HG03571 (cell line): ENCODE measurements at regions not wholly inside any gene's neighbourhood (a gene's known extent, or its start where the extent isn't known, plus 50 kb on each side); places are given as distances from the start of the nearest gene placed in this dataset.
"Not testable (repeated sequence)": the region's sequence is repeated elsewhere in the genome, so short reads cannot be mapped to it uniquely, and the experiment has no call there.

ENCODE experiments used
- ATAC-seq: cut with Tn5 transposase; IDR thresholded peaks from one replicate; pipeline ENCODE4 v1.9.1; 2021; ENCODE audit not compliant: unreplicated experiment

DNA sequence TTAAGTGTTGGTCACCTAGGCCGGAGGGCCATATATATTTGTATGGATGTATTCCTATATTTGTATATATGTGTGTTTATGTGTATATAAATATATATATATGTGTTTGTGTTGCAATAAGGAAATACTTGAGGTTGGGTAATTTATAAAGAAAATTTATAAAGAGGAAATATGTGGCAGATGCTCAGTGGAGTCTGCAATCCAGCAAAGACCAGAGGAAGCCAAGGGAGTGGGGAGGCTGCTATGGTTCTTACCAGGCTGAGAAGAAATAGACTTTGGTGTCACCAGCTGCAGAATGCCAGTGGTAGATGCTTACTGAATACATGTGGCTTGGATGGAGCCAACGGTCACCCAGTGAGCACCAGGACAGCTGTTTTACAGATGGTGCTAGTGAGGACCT is 97.4 kb upstream of the ELOVL5 start:
- ATAC-seq, result no peak

DNA sequence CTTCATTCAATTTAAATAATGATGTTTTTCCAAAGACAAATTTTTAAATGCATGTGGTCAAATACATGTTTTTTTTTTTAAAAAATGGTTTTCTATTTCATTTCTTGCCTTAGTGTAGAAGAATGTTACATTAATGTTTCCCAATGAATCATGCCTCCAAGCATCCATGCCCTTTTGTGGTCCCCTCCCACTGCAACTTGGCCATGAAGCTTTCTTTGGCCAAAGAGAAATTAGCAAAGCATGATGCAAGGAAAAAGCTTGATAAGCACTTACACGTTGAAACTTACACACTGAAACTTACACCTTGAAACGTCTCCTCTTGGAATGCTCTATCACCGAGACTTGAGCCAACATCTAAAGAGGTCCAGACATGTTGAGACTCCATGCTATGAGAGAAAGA is 93.0 kb upstream of the ELOVL5 start:
- ATAC-seq, result no peak

DNA sequence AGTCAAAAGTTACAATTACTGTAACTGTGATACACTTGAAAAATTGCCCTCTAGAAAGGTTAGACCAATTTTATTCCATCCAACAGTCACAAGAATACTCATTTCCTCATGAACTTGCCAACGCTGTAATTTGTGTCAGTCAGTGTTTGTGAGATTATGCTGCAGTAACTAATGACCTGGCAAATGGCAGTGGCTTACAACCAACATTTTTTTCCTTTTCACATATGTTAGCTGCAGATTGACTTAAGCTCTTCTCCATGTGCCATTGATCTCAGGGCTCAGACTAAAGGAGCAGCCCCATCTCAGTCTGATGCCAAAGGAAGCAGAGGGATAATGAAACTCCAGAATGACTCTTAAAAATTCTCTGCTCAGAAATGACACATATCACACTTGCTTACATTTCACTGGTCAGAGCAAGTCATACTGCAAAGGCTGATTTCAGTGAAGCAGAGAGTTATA is 92.3 kb upstream of the ELOVL5 start:
- ATAC-seq, result no peak

DNA sequence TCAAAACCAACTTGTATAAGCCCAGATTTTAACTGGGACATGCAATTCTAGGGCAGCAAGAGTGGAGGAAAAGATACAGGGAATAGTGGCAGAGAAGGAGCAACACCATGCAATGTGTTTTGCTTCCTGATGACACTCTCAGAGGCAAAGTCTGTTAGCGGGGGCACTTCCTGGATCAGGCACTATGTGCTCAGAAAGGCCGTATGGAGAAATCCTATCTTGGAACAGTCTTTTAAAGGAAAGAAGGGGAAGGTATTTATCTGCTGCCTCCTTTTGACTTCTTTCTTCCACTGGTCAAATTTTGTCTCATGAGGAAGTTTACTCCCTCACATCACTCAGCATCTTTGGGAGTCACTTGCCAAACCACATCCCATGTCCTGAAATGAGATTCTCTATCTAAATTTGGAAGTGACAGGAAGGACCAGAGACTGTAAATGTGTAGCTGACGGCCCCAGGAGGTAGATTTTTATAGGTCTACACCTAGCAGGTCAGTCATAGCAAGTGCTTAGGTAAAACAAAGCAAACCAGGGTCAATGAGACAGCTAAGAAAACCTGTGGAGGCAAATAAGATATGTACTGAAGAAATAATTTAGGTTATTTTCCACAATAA is 91.7 kb upstream of the ELOVL5 start:
- no peak for ATAC-seq

DNA sequence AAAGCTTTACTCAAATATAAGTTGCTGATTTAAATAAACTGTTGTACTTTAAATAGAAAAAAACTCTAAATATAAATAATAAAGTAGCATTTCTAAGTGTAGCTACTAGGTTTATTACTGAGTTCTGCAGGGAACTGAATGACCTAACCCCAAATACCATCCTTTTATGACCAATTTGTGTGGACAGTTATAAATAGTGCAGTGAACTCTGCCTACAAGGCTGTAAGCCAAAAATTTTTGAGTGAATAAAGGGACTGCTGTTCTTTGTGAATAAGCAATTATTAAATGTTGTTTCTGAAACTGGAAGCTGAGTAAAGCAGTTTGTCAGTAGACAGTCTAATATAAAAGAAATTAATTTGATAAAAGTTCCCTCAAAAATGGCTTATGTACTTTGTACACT is 90.8 kb upstream of the ELOVL5 start:
- ATAC-seq, result no peak

DNA sequence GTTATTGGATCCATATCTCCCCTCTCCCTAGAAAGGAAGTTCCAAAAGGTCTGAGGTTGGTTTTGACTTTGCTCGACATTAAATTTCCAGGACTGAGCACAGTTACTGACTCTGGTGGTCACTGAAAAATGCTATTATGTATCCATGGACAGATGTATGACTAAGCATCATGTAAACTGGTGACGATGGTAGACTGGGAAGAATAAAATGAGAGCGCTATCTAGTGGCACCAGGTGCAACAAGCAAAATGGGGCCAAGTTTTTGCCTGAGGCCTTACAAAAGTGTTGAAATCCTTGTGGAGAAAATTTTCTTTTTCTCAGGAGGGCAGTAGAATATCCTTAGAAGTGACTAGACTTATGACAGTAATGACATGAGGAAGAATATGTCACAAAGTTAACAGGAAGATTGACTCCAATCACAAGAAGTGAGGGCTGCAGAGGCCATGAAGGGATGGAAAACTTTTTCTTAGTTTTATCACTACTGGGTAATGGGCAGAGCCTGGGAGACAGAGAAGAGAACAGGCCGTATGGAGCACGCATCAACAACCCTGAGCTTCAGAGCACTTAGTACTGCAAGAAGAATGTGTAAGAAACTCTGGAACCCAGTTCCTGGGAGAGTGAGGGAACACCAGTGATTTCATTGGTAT is 88.9 kb upstream of the ELOVL5 start:
- ATAC-seq, result no peak

DNA sequence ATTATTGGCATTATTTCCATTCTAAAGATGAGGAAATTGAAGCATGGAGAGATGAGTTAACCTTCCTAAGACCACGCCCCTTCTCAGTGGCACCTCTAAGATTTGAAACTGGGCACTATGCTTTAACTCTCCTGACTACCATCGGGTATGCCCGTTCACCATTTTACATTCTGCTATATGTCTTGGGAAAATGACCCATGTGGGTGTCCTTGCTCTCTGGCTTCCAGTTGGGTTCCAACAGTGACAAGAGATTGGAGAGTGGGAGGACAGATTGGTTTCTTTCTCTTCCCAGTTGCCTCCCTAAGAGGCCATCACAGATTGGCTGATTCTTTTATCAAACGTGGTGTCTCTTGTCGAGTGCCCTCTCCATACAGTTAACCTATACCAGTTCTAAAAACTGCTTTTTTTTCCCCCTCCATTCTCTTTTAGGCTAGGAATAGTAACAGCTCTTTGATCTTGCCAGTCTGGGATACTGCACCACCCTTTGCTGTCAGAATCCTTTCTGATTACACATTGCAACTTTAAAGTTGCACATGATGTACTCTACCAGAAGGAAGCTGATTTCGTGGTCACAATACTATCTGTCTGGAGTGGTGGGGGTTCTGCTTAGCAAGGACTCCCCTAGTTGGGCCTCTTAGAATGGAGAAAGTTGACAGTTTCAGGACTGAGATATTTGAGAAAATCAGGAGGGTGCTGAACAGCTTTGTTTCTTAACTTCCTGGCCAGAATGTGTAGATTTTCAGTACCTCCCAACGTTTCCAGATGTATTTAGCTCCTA is 88.0 kb upstream of the ELOVL5 start:
- ATAC-seq, result no peak

DNA sequence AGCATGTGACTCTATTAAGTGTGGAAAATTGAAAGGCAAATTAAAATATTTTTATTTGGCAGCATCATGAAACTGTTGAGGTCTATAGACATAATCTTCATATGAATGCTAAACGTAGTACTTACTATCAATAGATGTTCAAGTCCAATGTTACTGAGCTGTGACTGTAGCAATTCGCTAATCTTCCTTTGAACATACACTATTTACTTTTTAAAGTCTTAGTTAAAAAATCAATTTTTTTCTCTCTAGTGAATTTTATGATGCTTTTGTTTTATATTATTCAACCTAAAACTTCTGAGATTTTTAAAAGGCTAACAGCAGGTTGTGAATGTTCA is 85.2 kb upstream of the ELOVL5 start:
- ATAC-seq, result no peak

DNA sequence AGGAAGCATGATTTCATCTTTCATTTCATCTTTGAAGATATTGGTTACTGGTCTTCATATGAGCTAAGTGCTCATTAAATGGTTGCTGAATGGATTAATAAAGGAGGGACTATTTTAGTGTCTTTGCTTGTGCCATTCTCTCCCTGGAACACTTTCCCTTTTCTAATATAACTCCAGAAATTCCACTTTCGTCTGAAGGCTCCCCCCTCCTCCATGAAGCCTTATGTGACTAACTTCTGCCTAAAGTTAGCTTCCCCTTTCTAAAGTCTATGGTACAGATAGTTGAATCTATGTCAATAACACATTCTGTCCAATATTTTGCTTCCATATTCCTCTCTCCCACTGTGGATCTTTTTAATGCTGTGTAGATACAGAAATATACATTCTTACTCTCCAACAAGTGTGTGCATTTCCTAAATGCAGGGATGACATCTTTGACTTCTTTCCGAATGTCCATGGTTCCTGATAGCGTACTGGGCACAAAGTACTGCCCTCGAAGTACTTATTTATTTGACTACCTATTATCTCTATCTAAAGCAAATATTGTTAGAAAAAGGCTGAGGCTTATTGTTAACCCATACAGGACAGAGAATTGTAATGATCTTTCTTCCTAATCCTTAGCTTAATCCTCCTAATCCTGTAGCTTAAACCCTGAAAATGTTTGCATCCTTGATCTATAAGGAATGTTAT is 84.7 kb upstream of the ELOVL5 start:
- no peak for ATAC-seq

DNA sequence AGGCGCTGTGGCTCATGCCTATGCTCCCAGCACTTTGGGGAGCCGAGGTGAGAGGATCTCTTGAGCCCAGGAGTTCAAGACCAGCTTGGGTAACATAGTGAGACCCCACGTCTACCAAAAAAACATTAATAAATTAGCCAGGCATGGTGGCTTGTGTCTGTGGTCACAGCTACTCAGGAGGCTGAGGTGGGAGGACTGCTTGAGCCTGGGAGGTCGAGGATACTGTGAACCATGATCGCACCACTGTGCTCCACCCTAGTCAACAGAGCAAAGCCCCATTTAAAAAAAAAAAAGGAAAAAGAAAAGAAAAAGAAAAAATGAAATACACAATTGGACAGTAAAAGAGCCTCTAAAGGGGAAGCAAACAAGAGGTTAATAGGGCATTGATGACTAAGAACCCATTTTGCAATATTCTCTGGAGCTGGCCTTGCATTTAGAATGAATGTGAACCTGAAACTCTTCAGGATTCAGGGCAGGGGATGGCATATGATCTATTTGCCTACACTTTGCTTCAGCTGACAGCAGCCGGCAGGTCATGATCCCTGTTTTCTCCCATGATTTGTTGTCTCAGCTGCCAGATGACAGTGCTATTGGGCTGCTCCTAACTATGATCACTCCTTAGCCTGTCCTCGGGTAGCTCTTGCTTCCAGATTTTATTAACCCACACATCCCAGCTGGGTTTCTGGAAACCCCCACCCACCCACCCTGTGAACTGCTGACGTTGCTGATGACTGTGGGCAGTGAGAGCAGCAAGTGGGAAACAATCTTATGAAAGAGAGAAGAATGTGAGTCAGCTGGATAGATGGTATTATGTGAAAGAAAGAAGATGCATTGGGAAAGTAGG is 83.8 kb upstream of the ELOVL5 start:
- no peak for ATAC-seq

DNA sequence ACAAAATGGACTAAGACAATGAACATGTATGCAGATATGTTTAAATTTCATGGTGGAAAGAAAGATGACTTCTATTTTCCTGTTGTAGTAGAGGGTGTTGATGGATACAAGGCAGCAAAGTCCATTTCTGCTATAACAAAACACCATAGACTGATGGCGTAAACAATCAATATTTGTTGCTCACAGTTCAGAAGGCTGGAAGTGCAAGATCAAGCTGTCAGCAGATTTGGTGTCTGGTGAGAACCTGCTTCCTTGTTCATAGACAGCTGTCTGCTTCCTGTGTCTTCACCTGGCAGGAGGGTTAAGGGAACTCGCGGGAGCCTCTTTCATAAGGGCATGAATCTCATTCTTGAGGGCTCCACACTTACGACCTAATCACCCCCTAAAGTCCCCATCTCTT is 83.0 kb upstream of the ELOVL5 start:
- ATAC-seq, result no peak

DNA sequence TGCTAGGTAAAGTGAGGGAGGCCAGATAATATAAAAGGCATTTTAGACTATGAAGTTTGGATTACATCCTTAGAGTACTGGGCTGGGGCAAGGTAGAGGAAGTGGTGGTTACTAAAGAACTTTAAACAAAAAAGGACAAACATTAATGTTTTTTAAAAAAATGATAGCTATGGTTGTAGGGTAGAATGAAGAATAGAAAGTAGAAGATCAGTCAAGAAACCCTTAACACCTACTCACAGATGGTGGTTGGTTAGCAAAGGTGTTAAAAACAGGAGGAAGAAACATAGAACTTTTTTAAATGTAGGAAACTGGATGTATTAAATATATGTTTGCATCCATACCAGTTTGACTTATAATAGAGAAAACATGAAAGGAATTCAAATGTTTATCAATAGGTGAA is 80.7 kb upstream of the ELOVL5 start:
- no peak for ATAC-seq

DNA sequence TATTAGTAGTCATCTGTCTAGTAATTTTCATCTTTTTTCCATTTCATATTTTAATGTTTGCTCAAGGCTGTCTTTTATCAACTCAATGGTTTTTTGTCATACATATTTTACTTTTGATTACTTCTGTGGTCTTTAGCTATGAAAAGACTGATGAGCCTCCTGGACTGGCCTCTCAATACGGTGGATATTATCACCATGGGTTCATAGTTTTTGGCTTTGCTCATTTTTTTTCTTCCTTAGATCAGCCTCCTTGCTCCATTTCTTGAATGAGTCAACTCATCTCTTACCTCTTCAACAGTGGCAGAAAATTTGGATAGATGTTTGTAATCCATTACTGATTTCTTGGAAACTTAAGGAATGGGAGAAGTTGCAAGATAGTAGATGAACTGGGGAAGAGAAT is 80.1 kb upstream of the ELOVL5 start:
- no peak for ATAC-seq

DNA sequence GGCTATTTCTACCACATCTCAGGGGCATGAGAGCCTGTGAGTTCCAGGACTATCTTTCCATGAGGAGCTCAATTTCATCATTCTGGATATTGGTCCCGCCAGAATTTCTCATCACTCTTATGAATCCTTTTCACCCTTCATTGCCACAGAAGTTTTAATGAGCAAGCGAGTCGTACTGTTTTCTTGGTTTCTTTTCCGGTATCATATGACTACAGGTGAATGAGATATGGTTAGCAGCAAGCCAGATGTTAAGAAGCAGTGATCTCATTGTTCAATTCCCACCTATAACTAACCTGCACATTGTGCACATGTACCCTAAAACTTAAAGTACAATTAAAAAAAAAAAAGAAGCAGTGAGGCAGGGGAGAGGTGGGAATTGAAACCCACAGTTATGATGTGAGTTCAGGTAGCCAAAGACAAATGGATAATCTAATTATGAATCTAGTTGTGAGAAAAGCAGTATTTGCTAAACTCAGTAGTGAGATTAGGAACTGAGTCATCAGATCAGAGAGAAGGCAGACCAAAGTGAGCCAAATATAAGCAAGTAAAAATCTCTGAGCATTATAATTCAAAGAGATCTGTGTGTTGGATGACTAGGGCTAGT is 78.0 kb upstream of the ELOVL5 start:
- peak; percentile 92 for ATAC-seq

DNA sequence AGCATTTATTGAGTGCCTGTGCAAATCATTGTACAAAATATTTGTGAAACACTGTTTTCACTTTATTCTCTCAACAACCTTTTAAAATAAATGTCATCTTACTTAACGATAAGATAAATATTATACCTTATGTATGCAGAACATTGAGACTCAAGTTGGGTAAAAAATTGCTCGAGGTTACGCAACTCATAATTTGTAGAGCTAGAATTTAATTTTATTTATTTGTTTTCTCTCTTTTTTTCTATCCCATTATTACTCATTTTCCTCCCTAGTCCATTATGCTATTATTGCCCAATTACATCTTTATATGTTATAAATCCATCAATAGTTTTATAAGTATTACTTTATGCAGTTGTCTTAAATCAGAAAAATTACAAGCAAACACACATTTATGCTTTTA is 77.4 kb upstream of the ELOVL5 start:
- no peak for ATAC-seq

DNA sequence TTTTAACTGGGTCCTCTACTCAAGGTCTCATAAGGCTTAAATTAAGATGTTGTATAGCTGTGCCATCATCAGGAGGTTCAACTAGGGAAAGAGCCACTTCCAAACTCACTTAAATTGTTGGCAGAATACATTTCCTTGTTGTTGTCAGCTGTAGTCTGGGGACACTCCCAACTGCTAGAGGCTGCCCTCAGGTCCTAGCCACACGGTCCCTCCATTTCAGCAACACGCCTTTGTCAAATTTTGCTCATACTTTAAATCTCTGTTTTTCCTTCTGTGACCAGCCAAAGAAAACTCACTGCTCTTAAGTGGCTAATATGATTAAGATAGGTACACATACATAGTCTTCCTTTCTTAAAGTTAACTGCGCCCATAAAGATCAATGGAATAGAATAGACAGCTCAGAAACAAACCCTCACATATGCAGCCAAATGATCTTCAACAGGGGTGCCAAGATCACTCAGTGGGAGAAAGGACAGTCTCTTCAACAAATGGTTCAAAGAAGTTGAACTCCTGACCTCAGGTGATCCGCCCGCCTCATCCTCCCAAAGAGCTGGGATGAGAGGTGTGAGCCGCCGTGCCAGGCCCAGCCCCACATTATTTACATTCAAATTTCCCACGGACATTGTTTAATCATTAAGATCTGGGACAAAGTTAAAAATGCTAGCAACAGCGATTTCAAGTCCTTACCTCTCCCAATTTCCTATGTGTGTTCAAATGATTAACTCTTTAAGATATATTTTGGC is 76.4 kb upstream of the ELOVL5 start:
- no peak for ATAC-seq

DNA sequence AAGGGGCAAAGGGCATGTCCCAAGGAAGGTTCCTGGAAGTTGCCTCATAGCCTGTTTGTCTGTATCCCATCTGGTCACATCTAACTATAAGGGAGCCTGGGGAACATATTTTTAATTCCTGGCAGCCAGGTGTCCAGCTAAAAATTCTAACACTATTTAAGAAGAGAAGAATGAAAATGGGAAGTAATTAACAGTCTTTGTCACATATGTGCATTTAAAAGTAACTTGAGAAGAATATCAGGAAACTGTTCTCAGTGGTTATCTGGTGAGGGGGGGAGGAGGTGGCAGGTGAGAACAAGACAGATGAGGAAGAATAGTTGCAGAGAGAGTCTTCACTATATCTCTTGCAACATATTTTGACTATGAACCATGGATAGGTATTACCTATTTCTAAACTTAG is 75.5 kb upstream of the ELOVL5 start:
- no peak for ATAC-seq

DNA sequence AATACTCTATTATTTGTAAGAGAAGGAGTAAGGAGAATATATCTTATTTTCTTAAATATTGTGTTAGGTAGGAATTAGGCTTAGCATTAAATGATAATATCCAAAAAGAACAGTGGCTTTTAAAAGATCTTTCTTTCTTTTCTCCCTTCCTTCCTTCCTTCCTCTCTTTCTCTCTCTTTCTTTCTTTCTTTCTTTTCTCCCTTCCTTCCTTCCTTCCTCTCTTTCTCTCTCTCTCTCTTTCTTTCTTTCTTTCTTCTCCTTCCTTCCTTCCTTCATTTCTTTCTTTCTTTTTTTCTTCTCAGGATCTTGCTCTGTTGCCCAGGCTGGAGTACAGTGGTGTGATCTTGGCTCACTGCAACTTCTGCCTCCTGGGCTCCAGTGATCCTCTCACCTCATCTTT is 74.8 kb upstream of the ELOVL5 start:
- not testable (repeated sequence) for ATAC-seq

DNA sequence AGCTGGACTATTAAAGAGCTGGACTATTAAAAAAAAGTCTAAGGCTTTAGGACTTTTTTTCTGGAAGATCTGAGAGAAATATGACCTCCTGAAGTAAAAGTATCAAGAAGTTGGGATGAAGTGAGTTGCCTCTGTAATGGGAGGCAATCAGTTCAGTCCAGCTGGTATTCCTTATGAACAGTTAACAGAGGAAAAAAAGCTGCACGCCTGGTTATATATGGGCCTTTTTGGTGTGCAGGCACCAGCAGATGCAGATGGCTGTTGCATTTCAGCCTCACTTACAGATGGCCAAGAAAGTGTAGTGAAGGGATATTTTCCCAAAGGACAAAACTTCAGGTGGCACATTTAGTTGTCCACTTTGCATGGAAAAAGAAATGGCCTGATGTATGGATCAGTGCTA is 70.3 kb upstream of the ELOVL5 start:
- ATAC-seq, result no peak

DNA sequence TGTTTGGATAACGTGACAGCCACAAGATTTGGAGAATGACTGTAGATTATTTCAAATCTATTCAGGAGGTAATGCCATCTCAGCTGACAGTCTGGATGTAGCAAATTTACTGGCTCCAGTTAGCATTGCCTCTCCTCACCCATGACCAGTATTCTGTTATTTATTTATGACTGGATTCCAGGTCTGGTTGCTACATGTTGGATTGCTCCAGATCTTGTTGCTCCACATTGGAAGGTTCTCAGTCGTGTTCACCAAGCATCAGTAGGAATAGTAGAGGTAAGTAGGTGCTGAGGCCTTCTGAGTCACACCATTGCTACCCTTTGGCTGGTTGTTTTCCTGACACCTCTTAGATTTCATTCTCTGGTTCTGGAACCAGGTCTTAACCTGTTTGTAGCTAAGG is 69.5 kb upstream of the ELOVL5 start:
- no peak for ATAC-seq
